GM21619 (cell line): ENCODE measurements at regions not wholly inside any gene's neighbourhood (a gene's known extent, or its start where the extent isn't known, plus 50 kb on each side); places are given as distances from the start of the nearest gene placed in this dataset.
"Not testable (repeated sequence)": the region's sequence is repeated elsewhere in the genome, so short reads cannot be mapped to it uniquely, and the experiment has no call there.

Experiments
- ATAC-seq: cut with Tn5 transposase; IDR thresholded peaks from one replicate; pipeline ENCODE4 v1.9.1; 2021; ENCODE audit not compliant: unreplicated experiment

DNA sequence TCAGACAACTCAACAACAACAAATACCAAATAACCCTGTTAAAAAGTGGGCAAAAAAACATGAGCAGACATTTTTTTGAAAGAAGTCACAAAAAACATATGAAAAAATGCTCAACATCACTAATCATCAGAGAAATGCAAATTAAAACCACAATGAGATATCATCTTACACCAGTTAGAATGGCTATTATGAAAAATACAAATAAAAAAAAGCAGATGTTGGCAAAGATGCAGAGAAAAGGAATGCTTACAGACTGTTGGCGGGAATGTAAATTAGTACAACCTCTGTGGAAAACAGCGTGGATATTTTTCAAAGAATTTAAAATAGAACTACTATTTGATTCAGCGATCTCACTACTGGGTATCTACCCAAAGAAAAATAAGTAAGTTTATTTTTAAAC lies 114.0 kb downstream of the SLC38A4 start:
- no peak for ATAC-seq

DNA sequence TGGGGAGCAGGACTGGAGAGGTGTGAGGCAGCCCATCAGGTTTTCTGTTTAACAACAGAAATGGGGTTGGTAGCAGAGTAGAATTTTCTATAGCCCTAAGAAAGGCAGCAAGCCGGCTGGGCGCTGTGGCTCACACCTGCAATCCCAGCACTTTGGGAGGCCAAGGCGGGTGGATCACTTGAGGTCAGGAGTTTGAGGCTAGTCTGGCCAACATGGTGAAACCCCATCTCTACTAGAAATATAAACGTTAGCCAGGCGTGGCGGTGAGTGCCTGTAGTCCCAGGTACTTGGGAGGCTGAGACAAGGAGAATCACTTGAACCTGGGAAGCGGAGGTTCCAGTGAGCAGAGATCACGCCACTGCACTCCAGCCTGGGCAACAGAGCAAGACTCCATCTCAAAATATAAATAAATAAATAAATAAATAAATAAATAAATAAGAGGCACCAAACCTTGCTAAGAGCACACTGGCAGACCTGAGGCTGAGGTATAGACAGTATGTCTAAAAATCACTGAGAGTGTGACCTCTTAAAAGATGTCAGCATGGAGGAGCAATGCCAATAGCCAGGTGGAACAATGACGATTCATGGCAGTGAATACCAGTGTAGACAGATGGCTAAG lies 115.6 kb downstream of the SLC38A4 start:
- ATAC-seq: no peak

DNA sequence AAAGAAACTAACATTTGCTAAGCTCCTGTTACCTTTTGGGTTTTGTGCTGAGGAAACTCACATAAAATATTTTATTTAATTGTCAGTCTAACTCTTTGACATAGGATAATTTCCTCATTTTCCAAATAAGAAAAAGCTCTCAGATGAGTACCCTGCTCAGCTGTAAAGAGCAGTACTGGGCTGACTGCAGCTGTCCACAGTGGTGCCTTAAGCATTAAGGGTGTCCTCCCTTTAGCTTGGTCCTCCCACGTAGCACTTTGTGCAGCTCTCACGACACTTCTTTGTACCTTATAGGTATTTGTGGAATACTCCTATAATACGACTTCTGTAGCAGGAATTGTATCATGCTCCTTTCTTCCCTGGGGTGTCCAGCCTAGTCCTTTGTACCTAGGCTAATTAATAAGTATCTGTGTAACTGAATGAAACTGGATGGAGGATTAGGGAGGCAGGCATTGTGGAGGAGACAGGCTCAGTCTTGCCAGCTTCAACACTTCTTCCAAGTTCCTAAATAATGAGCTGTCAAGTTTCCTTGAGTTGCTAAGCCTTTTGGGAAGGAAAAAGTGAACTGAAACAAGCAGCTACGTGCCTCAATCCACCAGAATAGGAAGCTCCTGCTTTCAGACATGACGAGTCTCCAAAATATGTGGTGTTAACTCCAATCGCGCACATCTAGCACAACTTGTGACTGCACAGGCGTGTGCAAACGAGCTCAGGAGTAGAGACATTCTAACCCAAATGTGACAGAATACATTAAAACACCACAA lies 123.0 kb downstream of the SLC38A4 start:
- ATAC-seq: no peak

DNA sequence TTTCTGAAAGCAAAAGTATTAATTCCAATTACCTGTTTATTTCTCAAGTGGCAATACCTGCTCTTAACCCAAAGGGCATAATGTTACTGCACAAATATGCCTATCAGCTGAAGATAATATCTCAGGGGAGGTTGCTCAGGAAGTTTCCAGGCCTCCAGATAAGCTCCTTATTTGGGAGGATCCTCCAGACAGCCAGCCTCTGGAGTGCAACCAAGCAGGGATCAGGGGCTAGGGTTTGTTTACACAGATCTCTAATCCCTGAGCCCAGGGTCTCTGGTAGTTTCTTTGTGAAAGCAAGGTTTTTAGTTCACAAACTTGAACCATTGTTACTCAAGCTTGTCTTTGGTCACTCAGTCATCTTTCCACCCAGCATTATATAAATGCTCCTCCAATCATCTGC lies 124.4 kb downstream of the SLC38A4 start:
- ATAC-seq: no peak

DNA sequence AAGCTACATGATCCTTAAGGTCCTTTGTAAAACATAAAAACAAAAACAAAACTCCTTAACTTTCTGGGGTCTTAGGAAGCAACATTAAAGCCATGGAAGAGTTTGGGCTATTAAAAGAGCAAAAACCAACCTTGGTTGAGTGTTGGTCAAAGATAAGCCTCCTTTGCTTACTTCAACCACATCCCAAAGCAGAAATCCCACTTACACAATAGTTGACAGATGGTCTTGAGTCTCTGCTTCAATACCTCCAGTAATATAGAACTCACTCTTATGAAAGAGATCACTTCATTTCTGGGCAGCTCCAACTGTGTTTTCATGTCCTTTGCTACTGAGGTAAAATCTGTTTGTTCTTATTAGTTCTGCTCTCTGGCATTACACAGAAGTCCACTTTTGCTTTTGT lies 125.8 kb downstream of the SLC38A4 start:
- no peak for ATAC-seq

DNA sequence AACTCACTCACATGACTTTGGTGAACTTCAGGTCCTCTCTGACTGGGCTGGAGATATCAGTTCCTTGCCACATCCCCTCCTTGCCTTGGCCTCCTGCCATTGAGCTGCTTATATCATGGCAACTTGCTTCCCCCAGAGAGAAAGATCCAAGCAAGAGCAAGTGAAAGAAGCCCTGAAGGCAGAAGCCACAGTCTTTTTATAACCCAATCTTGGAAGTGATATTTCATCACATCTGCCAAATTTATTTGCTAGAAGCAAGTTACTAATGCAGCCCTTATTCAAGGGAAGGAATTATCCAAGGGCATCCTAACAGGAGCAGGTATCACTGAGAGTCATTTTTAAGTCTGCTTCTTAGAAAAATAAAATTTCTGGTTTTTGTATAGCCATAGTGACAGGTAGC lies 127.8 kb downstream of the SLC38A4 start:
- no peak for ATAC-seq

DNA sequence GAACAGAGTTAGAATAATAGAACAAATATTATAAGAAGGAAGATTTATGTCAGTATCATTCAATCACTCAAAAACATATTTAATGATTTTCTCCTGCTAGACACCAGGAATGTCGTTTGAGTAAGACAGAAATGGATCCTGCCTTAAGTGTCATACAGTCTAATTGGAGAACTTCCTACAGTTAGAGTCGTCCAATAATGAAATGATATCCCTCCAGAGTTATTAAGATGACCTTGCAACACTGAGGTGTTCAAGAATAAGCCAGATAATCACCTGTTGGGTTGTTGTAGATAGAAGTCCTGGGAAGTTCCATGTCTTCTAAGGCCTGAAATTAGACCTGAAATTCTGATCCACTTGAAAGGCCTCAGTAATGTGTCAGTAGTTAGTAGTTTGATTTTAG lies 132.3 kb downstream of the SLC38A4 start:
- no peak for ATAC-seq

DNA sequence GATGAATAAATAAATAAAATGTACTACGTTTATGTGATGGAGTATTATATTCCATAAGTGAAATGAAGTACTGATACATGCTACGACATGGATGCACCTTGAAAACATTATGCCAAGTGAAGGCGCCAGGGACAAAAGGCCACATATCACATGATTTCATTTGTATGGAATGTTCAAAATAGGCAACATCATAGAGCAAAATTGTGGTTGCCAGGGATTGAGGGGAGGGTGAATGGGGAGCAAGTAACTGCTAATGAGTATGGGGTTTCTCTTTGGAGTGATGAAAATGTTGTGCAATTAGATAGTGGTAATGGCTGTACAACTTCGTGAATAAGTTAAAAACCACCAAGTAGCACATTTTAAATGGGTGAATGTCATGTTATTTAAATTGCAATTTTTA lies 132.8 kb downstream of the SLC38A4 start:
- no peak for ATAC-seq

DNA sequence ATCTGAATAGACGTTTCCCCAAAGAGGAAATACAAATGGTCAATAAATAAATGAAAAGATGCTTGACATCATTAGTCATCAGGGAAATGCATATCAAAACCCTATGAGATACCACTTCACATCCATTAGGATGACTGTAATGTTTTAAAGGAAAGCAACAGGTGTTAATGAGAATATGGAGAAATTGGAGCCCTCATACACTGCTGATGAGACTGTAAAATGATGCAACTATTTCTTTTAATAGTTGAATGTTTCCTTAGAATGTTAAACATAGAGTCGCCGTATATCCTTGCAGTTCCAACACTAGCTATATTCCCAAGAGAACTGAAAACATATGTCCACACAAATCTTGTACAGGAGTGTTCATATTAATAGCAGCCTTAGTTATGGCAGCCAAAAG lies 133.2 kb downstream of the SLC38A4 start:
- ATAC-seq: no peak

DNA sequence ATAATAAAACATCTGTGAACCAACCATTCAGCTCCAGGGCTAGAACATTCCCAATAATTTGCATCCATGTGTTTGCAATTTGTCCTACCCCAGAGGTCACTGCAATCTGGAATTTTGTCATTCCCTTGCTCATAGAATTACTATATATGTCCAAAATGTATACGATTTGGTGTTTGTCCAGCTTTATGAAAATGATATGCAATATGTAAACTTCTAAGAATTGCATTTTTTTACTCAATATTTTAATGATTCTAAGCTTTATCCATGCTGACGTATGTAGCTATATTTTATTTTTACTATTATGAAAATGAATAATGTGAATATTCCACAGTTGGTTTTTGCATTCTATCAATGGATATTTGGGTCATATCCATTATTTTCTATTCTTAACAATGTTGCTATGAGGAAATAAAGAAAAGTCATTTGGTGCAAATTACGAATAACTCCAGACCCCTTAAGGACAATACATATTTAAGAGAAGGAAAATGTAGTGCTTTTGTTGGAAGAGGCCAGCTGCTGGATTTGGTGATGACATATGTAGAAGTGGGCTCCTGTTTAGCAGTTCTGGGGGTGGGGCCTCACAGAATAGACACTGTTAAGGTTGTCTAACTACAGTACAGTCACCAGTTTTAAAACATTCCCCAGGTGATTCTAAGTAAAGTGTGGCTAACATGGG lies 139.4 kb downstream of the SLC38A4 start:
- no peak for ATAC-seq

DNA sequence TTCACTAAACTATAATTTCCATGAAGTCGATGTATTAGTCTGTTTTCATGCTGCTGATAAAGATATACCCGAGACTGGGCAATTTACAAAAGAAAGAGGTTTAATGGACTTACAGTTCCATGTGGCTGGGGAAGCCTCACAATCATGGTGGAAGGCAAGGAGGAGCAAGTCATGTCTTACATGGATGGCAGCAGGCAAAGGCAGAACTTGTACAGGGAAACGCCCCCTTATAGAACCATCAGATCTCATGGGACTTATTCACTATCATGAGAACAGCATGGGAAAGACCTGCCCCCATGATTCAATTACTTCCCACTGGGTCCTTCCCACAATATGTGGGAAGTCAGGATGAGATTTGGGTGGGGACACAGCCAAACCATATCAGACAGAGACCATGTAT lies 141.6 kb downstream of the SLC38A4 start:
- ATAC-seq: not testable (repeated sequence)

DNA sequence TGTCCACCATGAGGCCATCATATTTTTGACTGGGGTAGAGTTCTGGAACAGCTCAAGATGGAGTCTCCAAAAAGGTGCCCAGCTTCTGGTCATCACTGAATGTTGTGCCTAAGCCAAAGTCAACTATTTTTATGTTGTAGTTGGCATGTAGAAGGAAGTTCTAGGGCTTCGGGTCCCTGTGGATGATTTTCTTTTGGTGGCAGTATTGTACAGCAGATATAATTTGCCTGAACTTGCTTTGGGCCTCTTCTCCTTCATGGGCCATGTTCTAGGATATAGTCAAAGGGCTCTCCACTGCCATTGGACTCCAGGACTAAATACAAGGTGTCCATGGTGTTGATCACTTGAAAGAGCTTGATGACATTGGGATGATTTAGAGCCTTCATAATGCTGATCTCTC lies 143.6 kb downstream of the SLC38A4 start:
- no peak for ATAC-seq

DNA sequence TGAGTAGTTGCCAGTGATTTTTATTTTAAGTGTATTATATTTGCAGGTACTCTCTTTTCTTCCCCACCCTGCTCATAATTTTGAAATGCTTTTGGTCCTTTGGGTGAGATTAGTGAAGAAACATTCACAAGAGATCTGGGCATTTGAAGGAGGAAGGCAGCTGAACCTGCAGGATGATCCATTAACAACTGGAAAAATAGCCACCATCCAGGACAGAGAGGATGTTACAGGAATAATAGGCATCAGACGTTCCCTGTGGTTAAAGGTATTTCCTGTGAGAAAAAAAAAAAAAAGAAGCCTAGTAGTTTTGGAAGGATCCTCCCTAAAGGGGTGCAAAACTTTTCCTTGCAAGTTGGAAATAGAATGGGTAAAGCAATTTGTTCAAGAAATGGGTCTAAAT lies 145.3 kb downstream of the SLC38A4 start:
- ATAC-seq: no peak

DNA sequence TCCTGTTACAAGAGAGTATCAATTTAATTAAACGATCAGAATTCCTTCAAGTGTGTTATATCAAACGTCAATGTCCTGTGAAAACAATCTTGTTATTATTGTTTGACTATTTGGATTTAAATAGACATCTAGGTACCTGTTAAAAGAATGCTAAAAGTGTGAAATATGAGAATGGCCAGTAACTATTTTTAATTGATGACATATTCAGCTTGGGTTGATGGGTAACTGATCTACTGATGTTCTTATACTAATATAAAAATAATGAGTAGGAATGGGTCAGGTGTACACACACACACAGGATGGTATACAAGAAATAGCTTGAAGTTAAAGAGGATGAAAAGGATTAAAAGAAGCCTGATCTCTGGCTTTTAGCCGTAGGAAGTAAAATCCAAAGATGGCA lies 146.0 kb downstream of the SLC38A4 start:
- ATAC-seq: no peak

DNA sequence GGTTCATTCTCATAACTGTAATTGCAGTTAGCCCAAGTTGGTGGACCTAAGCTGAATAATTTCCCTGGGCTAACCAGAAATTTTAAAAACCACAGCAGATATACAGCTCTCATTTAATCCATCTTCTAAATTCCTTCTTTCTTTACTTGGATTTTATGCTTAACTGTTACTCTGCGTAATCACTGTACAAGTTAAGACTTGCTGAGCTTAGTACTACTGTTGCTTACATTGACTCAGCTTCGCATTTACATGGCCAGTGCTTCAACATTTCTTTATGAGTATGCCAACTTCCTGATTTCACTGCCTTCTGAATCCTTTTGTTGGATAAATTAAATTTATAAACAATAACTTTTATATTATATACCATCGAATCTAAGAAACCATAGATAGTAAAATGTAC lies 147.4 kb downstream of the SLC38A4 start:
- no peak for ATAC-seq

DNA sequence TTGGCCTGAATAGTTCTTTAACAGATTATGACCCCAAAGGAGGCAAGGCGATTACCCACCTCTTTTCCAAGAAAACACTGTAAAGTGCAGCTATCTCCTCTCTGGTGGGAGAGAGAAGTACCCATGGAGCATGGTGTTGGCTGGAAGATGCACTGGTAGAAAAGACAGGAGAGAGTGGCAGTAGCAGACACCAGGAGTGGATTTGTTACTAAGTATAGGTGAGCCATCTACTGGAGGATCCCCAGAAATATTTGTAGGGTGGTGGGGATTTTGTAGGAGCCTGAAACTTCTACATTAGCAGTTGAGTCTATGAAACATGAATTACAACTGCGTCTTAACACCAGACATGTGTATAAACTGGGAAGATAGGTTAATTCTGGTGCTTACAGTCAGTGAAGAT lies 148.0 kb downstream of the SLC38A4 start:
- ATAC-seq: no peak

DNA sequence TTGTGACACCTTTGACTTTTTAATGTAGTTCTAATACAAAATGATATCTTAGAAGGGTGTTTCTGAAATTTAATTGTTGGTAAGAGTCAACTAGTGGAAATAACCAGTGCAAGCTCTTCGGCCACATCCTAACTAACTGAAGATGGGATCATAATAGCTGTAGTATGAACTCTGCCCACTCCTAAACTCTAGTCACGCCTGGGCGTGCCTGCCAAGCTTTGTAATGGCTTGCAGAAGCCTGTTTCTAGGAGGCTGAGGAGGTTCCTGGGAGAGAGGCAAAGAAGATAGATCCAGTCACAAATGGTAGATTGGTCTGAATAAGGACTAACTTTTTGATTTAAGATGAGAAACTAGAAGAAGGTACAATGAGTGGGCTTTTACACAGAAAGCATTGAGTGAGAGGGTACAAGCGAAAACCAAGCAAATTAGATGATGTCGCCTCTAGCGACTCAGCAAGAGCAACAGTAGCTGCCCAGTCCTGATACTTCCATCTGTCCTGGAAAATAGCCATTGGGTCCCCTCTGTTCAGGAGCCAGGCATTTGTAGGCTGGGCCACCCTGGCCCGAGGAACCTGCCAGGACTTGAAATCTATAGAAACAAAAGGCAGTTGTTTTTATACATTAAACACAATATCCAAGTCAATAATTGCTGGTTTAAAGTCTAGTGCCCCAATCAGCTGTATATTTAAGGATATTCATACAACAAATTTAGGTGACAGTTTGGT lies 148.8 kb downstream of the SLC38A4 start:
- ATAC-seq: no peak

DNA sequence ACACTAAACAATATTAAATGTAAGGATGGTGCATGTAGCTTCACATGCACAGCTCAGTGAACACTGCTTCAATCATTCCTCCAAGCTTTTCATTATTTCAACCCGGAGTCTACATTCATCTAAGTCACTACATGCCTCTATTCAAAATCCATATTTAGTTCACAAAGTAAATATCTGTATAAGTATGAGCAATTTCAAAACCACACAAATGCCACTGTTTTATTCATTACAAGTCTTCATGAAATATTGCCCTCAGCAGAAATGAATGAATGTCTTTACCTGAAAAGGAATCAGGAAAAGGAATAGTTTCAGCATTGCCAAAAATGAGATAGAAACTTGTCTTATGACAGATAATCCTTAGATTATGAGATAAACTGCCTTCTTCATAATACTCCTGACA lies 149.4 kb downstream of the SLC38A4 start:
- no peak for ATAC-seq

DNA sequence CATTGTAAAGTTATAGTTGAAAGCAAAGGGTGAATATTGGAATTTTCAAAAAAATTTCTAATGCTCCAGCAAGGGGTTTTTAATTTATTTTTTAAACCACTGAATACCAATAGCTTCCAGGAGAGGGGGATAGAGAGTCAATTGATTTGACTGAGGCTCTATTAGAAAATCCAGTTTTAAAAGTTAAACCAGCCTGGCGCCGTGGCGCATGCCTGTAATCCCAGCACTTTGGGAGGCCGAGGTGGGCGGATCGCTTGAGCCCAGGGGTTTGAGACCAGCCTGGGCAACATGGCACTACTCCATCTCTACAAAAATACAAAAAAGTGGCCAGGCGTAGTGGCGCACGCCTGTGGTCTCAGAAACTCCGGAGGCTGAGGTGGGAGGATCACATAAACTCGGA lies 150.1 kb downstream of the SLC38A4 start:
- no peak for ATAC-seq

DNA sequence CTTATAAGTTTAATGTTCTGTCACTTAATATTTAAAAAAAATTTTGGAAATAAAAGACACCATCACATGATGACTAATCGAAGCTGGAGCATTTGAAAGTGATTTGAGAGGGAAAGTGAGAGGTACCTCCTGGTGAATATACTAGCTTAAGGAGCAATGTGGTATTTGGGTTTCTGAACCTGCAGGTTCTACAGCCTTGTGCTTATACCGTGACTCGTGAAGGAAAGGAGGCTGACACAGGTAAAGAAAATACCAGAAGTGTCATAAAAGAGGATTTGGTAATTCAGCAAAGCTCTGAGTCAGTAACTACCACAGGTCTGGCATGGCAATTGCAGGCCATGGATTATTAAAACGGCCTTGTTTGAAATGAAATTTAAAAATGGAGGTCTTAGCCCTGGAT lies 151.0 kb downstream of the SLC38A4 start:
- ATAC-seq: no peak

DNA sequence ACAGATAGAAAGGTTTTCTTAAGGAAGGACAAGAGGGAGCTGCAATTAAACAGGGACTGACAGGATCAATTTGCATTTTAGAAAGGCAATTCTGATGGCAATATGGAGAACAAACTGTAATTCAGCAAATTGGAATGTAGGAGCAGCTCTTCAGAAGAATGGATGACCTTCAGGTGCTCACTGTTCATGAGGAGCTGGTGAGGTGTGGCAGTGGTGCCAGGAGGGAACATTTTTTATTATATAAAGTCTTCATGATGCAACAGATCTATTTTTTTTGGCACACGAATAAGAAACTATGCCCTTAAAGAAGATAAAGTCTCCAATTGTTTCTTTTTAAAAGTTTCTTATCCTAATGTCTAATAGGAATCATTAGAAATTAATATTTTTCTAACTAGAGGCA lies 151.7 kb downstream of the SLC38A4 start:
- no peak for ATAC-seq

DNA sequence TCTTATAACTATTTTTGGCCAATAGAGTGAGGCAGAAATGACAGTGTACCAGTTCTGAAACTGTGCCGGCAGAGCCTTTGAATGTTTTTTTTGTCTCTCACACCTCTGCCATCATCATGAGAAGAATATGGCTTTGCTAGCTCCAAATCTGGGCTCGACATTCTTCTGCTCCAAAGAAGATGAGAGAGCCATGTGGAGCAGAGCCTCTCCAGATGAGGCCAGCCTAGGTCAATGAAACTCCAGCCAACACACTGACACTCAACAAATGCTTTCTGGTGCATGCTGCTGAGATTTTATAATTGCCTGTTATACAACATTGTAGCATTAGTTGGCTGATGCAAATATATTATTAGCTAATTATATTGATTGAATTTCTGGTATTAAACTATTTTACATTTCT lies 154.7 kb downstream of the SLC38A4 start:
- no peak for ATAC-seq
